GM19025 (cell line): ENCODE measurements at regions not wholly inside any gene's neighbourhood (a gene's known extent, or its start where the extent isn't known, plus 50 kb on each side); places are given as distances from the start of the nearest gene placed in this dataset.
"Not testable (repeated sequence)": the region's sequence is repeated elsewhere in the genome, so short reads cannot be mapped to it uniquely, and the experiment has no call there.

Experiments
- ATAC-seq: cut with Tn5 transposase; IDR thresholded peaks from one replicate; pipeline ENCODE4 v1.9.1; 2021; ENCODE audit warnings: mild to moderate bottlenecking, low read depth, moderate library complexity; ENCODE audit not compliant: unreplicated experiment

DNA sequence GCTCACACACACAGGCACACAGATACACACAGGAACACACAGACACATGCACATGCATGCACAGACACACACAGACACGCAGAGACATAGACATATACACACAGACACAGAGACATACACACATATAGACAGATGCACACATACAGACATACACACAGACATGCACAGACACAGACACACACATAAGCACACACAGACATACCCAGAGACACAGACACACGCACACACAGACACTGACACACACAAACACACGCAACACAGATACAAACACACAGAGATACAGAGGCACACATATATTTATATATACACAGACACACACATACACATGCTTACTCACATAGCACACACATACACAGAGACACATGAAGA lies 158.4 kb downstream of the LY86 start:
- no peak for ATAC-seq

DNA sequence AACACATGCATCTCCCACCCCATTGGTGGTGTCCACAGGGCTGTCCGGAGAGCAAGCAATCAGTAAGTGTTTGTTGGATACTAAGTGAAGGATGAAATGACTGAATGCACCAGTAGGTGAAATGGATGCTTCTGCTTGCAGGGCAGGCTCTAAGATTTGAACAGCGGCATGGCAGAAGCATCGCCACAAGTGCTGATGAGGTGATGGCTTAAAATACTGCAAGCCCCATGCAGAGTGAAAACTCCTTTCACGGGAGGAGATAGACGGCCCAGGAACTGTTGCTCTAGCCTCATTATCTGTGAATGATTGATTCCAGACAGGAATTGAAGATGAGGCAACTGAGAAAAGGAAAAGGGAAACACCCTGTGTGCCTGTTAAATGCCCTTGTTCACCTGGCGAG lies 158.9 kb downstream of the LY86 start:
- no peak for ATAC-seq

DNA sequence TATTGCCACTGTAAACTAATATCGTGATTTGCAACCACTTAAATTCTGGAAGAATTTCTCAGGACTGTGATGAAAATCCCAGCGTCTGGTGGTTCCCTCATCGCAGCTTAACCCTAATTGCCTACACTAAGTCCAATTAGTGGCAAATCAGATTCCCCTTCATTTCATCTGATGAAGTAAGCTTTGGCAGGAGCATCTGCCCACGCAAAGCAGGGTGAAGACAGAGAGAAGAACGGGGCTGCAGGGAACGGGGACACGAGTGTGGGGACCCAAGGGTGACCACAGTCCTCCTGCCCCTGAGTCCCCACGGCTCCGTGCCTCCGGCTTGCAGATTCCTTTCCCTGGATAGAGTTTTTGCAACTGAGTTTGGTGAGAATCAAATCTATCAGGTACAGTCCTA lies 159.5 kb downstream of the LY86 start:
- ATAC-seq, result no peak

DNA sequence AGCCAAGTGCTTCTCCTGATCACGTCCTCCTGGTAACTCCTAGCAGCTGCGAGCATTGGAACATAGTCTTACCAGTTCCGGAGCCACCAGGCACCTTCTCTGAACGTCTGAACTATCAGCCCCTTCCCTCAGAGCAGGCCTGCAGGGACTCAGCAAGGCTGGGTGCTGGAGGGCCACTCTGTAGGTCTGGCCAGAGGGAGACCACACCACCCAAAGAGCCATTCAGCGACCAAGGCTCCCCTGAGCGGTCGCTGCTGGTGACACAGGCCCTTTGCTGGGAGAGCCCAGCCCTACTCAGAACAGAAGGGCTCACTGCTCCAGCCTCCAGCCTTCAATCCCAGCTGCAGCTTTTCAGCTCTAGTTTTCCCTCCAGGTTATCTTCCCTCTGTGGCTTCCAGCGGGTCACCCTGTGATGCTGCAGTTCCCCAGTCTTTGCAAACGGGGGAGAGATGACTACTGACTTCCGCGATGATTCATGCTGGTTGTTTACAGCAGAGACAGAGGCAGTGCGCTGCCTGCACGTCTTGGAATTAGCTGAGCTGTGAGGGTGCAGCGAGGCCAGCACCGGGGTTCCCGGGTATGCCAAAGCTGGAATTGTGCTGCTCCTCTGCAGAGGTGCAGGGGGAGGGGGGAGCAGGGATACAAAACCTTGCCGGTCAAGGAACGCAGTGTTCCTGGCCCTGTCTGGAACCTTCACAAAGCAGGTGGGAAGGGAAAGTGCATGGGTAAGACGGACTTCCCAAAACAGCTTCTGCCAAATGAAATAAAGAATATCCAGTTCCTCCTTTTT lies 161.4 kb downstream of the LY86 start:
- ATAC-seq, result no peak

DNA sequence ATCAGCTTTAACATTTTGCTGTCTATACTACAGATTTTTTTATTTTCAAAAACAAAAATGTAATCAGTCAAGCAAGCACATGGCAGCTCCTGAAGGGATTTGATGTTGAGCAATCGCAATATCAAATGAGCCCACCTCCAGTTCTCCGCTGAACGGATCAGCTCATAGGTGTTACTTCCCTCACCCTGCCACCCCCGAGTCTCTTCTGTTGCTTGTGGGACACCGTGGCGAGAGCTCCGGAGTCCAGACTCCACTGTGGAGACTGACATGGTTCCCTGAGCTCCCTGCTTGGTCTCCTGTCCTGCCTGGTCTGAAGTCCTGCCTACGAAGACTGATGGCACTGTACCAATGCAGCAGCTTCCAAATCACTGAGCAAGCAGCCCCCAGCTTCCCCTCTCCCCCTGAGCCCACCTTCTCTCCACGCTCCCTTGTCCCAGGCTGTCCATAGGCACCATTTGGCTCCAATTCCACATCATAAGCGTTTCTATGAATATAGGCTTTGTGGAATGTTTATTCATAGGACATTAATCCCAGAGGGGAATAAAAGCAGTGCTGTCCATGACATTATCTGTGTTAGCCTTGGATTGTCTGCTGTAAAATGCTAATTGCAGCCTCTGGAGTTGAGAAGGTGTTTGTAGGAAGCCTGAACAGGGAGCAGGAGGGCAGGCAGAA lies 162.2 kb downstream of the LY86 start:
- no peak for ATAC-seq

DNA sequence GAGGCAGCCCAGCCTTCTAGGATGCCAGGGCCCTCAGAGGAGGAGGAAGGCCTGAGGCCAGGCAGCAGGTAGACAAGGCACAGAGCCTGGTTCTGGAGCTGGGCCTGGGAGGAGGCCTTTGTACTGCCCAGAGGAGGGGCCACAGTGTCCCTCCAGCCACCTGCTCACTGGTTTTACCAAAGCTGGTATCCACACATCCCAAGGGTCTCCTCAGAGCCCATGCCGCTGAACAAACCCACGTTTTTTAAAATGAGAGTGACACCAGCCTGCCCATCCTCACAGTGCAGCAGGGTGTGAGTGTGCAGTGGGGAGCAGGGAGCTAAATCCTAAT lies 162.7 kb downstream of the LY86 start:
- ATAC-seq, result no peak

DNA sequence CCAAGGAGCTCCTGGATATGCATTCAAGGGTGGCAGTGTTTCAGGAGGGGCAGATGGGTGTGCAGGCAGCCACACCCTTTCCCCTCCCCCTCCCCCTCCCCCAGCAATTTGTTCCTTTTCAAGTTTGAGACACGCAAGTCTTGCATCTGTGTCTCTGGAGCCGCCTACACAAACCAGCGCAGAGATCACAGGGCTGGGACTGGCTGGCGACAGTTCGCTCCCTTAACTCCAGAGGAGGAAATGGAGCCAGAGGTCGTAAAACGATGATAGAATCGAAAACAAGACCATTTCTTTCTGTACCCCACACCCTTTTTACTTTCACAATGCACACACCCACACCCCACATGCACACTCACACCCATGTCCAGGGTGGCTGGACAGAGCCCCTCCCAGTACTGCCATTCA lies 163.1 kb downstream of the LY86 start:
- ATAC-seq, result no peak

DNA sequence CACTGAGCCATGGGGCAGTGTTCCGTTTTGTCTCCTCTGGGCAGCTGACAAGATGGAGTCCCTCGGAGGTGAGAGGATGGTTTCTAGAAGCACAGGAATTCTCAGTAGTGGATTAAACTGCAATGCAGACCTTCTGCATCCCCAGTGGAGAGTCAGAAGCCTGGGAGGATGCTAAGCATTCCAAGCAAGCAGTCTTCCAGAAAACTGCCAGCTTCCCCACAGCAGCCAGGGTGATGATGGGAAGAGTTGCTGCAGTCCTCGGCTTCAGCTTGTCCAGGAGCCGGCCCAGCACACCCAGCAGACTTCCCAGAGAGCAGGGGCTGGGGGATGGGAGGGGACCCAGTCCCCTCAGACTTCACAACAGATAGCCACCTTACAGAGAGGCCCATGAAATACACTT lies 163.6 kb downstream of the LY86 start:
- no peak for ATAC-seq

DNA sequence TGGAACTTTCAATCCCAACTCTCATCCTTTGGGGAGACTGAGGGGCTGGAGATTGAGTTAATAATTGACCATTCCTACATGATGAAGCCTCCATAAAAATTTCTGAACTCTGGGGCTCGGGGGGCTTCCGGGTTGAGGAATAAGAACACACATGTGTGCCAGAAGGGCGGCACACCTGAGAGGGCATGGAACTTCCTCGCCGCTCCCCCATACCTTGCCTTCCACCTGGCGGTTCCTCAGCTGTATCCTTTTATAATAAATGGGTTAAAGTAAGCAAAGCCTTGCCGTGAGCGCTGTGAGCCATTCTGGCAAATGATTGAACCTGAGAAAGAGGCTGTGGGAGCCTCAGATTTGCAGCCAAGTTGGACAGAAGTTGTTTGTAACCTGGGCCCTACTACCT lies 164.8 kb downstream of the LY86 start:
- no peak for ATAC-seq

DNA sequence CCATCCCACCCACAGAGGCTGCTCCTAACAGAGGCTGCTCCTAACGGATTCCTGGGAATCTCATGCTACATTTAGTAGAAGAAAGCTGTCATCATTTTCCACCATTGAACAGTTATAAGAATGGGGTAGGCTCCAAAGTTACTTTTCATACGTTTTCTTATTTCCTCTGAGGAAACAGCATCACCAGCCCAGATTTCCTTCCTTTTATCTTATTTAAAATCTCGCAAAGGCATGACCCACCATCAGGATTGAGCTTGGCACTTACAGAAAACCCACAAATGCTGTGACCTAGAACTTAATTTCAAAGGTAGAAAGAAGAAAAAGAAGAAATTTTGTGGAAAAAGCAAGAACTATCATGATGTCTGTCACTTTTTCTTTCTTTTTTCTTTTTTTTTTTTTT lies 168.0 kb downstream of the LY86 start:
- ATAC-seq, result no peak

DNA sequence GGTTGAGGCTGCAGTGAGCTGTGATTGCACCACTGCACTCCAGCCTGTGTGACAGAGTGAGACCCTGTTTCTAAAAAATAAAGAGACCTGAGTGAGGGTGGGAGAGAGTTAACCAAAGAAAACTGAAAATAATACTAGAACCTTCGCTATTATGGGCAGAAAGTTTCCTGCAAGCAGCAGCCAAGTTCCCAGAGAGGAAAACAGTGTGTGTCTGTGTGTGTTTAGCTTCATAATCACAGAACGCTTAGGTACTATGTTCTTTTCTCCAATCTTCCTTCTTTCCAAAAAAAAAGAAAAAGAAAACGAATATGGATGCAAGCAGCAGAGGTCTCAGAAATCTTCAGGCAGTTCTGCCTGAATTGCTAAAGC lies 170.0 kb downstream of the LY86 start:
- ATAC-seq, result no peak

DNA sequence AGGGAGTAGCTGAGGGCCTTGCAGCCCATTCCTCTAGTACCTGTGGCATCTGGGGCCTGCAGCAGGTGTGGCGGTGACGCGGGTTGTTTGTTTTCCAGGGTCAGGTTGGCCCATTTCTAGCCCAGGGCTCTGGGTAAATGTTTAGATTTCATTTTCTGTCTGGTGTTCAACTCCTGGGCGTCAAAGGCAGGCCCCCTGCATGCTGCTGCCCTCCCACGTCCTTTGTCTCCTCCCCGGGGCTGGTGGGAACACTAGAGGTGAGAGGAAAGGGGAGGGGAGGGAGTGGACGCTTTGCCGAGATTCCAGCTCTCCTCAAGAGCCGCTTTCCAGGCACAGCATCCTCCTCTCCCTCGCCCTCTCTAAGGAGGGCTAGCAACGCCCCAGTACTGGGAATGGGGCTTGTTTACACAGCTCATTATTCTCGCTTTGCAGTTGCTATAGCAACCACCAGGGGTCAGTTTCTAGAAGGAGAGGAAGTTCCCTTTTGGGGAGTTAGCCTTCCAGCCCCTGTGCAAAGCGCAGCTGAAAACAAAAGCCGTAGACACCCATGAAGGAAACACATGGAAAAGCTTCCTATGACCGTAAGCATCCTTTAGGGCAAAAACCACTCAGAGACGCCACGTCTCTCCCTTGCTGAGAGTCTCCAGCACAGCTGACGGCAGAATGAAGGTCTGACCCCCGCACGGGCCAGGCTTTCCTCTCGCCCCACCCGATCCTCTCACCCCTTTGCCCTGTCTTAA lies 170.6 kb downstream of the LY86 start:
- peak; percentile 91 for ATAC-seq

DNA sequence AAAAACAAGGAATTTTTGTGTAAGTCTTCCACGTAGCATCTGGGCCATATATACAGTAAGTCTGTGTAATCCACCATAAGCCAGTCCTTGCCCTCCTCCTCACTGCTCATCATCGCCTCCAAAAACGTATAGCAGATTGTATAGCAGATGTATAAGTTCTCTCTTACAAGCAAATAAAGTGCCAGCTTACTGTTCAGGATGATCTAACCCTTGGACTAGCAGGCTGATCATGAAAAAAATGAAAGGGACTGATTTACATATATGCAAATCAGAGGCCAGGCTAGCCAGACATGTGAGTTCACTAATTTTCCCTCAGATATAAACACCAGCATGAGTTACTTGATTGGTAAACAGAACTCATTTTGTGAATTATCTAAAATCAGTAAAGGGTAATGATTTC lies 171.5 kb downstream of the LY86 start:
- ATAC-seq, result no peak

DNA sequence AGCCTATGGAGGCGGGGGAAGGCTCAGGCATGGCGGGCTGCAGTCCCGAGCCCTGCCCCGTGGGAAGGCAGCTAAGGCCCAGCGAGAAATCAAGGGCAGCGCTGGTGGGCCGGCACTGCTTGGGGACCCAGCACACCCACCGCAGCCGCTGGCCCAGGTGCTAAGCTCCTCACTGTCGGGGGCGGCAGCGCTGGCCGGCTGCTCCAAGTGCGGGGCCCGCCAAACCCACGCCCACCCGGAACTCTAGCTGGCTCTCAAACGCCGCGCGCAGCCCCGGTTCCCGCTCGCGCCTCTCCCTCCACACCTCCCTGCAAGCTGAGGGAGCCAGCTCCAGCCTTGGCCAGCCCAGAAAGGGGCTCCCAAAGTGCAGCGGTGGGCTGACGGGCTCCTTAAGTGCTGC lies 174.0 kb downstream of the LY86 start:
- not testable (repeated sequence) for ATAC-seq

DNA sequence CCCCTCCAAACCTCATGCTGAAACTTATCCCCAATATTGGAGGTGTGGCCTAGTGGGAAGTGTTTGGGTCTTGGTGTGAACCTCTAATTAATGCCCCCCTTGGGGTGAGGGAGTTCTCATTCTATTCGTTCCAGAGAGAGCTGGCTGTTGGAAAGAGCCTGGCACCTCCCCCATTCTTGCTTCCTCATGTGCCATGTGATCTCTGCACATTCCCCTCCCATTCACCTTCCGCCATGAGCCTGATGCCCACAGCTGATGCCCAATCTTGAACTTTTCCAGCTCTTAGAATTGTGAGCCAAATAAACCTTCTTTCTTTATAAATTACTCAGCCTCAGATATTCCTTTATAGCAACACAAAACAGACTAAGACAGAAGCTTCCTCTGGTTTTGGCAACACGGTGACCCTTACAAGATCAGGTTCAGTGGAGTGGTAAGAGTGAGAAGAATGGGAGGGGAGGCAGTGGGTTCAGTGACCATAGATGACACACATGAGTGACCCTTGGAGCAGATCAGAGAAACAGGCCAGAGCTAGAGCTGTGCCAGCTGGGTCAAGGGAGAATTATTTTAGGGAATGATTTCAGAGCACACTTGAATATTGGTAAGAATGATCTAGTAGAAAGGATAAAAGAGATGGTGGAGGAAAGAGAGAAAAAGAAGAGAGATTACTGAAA lies 176.4 kb downstream of the LY86 start:
- no peak for ATAC-seq

DNA sequence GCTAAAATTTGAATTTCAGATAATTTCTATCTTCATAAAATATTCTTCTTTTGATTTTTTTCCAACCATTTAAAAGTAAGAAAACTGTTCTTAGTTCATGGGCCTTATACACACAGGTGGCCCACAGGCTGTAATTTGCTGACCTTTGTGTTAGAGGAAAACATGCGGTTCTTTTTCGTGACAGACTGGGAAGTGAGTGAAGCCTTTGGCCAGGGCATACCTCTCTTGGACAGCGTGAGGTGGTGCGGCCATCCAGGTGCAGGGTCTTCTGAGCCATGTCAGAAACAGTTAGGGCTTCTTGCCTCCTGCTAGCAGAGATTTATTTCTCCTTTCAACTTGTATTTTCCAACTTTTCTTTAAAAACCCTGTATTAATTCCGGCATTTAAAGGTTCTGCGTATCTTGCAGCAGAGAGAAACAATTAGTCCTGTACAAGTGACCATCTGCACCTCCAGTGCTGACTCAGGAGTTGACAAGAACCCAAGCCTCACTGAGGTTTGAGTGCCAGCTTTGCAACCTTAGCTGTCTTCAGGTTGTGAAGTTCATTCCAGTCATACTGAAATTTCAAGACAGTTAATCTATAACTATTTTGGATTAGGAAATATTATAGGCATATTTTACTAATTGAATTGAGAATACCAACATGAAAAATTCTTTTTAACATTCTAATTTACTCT lies 177.8 kb downstream of the LY86 start:
- no peak for ATAC-seq

DNA sequence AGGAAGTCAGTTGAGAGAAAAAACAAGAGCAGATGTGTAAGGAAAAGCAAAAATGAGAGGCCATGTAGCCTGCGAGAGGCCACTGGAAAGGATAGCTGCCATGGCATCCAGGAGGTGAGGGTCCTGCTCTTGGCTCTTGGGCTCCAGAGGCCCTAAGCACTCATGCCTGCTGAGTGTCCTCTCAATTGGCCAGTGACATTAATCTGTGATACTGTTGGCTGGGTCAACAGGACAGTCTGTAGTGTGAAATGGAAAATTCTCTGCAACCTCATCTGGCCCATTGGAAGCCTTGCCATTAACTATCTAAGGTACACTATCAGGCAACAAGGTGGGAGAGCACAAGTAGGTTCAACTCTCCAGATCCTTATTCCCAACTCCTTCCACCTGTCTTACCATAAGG lies 180.9 kb downstream of the LY86 start:
- ATAC-seq, result no peak

DNA sequence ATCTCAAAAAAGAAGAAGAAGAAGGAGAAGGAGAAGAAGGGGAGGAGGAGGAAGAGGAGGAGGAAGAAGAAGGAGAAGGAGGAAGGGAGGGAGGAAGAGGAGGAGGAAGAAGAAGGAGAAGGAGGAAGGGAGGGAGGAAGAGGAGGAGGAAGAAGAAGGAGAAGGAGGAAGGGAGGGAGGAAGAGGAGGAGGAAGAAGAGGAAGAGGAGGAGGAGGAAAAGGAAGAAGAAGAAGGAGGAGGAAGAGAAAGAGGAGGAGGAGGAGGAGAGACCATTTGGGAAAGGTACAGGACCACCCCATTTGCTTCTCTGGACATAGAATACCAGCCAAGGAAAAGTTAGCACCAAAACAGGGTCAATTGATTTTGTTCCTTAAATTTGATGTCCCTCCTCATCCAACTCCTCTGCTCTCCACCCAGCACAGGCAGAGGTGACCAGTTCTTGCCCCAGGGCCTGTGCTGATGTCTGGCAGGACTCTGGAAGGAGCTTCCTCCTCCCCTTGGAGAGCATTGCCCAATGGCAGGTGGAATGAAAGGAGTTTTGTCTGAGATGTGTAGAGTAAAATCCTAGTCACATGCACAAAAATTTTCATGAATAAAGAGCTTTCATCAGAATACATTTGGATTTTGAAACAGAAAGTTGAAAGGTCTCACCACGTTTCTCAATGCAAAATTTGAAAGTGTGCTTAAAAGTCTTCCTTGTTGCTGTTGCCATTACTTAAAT lies 182.9 kb downstream of the LY86 start:
- no peak for ATAC-seq

DNA sequence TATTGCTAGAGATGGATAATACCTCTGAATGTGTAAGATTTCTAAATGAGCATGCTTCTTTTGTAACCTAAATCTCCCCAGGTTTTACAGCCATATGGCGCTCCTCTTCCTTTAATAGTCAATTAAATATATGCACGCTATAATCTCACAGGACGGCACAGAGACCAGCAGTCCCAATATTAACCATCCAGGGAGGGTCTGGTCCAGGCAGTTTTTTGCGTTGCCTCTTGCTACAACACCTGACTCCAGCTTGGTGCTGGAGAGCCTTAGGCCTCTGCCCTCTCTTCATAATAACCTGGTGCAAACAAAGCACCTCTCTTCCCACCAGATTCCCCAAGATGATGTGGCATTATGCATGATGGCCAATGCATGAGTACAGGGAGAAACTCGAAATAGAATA lies 183.4 kb downstream of the LY86 start:
- no peak for ATAC-seq

DNA sequence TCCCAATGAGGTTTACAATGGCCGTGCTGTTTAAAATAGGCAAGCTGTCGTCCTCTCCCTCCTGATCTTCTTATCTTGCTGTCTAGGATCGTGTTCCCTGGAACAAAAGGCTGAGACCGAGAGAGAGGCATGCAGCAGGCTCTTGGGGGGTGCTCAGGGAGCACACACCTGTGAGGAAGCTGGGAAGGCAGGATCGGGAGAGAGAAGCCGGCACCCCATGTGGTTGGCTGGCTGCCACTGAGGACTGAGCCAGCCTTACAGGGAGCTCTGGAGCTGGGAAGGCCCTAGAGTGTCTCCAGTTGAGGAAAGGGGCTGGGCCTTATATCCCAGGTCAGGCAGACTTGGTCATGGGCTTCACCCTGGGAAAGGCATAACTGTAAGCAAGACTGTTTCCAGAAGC lies 184.2 kb downstream of the LY86 start:
- ATAC-seq, result no peak
